Retinal pigment epithelial cell (primary cell): ENCODE measurements at regions not wholly inside any gene's neighbourhood (a gene's known extent, or its start where the extent isn't known, plus 50 kb on each side); places are given as distances from the start of the nearest gene placed in this dataset.
"Not testable (repeated sequence)": the region's sequence is repeated elsewhere in the genome, so short reads cannot be mapped to it uniquely, and the experiment has no call there.

Experiments used
- DNase-seq: peaks from one replicate; pipeline ENCODE4 v3.0.0-alpha.2; 2010; ENCODE audit warnings: low read depth
- H3K4me3 ChIP-seq: 2 replicates; pipeline ENCODE4 v1.5.1; 2011; ENCODE audit warnings: mild to moderate bottlenecking, low read length, control low read depth, moderate library complexity
- CTCF ChIP-seq: conservative IDR thresholded peaks from 2 replicates; pipeline ENCODE4 v1.5.1; 2011; ENCODE audit warnings: low read depth, low read length, control low read depth, inconsistent platforms

DNA sequence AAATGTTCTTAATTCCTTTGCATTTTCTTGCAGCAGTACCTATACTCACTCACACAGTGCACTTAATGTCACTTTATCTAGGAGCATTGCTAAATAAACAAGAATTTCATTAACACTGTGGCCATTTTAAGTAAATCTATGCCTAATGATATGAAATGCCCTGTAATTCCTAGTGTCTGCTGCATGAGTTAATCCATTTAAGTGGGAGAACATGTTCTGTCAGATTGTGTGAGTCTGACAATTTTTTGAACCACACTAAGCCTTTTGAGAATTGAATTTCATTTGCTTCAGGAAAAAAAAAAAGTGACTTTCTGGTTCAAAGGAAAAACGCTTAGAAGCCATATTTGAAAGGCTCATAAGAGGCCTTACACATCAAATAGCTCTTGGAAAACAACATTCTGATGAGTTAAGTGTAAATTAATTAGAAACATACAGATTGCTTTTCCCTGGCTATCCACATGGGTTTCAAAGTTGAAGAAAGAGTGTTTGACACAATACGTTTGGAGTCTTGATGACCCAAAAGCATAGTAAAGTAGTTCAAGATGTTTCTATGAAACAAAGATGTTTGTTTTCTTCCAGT, 446.7 kb upstream of the GRAMD2B start:
- no peak overlapping the region for H3K4me3 ChIP-seq
- no peak for TF ChIP-seq CTCF
- DNase-seq: peak; percentile 64

DNA sequence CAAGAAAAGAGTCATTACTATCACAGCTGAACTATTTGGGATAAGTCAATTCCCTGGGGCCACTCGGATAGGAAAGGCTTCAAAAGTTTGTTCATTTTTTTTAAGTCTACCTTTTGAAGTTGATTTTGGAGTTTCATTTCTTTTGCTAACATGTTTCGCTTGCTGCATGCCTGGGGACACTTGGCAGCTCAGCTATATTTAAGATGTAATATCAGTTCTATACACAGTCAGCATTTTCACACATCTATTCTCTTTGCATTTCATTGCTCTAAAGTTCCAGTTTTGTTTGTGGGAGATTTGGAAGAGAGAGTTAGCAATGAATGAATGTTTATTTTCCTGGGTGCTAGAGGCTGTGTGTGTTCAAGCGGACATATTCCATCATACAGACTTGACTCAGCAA, 445.2 kb upstream of the GRAMD2B start:
- TF ChIP-seq CTCF: no peak
- DNase-seq: no peak
- H3K4me3 ChIP-seq: no peak overlapping the region

DNA sequence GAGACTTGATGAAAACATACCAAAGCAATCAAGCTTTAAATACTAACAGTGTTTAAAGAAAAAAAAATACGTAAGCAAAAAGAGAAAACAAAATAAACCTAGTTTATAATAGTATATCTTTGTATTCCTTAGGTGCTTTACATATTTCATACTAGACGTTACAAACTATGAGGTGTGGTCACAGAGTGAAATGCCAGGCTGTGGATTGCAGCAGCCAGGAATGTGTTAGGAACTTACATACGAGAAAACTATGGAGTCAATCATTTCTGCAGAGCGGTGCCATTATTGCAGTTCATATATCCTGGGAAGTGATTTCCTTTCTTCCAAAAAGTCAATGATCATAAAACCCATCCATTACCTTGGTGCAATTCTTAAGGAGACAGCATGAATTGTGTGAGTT, 443.6 kb upstream of the GRAMD2B start:
- H3K4me3 ChIP-seq: no peak overlapping the region
- TF ChIP-seq CTCF: no peak
- no peak for DNase-seq

DNA sequence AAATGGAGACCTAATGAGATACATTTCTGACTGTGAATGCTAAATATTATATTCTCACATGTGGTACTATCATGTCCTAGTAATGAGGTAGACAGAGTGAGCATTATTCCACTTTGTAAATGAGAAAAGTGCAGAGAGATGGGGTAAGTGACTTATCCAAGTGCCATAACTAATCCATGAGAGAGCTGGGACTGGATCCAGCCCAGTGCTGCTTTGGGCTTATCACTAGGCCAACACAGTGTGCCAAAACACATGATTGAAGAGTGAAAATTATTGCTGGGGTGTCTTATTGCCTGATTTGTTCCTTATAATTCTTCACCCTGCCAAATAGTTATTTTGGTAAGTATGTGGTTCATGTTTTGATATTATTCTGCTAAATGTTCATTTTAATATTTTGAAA, 442.2 kb upstream of the GRAMD2B start:
- no peak overlapping the region for H3K4me3 ChIP-seq
- TF ChIP-seq CTCF: no peak
- DNase-seq: no peak

GRCh38 chr5:125987677-125988255, 435.4 kb upstream of the GRAMD2B start:
- H3K4me3 ChIP-seq: no peak overlapping the region
- no peak for DNase-seq
- peak; percentile 31 for TF ChIP-seq CTCF

DNA sequence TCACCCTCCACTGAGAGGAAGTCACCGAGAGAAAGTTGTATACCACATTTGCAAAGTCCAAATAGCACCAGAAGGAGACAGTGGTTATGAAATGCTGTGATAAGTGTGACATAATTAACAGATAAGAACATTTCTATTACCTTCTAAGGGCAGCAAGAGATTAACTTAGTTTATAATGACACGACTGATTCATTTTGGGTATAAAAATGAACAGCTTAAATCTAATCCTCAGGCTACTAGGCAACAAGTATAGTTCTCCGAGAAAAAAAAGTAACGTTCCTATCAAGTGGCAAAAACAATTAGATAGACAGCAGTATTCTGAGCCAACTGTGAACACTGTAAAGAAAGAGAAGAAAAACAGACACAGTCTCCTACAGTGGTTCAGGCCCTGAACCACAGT, 431.2 kb upstream of the GRAMD2B start:
- no peak for TF ChIP-seq CTCF

DNA sequence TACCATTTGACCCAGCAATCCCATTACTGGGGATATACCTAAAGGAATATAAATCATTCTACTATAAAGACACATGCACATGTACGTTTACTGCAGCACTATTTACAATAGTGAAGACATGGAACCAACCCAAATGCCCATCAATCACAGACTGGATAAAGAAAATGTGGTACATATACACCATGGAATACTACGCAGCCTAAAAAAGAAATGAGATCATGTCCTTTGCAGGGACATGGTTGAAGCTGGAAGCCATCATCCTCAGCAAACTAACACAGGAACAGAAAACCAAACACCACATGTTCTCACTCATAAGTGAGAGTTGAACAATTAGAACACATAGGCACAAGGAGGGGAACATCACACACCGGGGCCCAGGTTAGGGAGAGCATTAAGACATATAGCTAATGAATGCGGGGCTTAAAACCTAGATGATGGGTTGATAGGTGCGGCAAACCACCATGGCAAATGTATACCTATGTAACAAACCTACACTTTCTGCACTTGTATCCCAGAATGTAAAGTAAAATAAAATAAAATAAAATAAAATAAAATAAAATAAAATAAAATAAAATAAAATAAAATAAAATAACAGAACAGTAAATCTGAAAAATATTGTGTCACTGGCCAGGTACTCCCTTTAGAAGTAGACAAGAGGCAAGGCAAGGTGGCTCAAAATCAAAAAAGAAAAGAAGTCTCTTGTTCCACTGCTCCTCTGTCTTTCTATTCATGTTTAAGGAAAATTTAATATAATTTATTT, 423.8 kb upstream of the GRAMD2B start:
- not testable (repeated sequence) for DNase-seq, H3K4me3 ChIP-seq

More for the DNA sequence above, 431.2 kb upstream of the GRAMD2B start:
- peak; percentile 77 for DNase-seq
- H3K4me3 ChIP-seq: no peak overlapping the region
